Keratinocyte (primary cell): ENCODE measurements at regions not wholly inside any gene's neighbourhood (a gene's known extent, or its start where the extent isn't known, plus 50 kb on each side); places are given as distances from the start of the nearest gene placed in this dataset.

Experiments
- DNase-seq: peaks from one replicate; pipeline ENCODE4 v3.0.0-alpha.2; 2011; ENCODE audit warnings: low read depth, missing footprints, low spot score
- FAIRE-seq: peaks from 2 replicates; lab custom pipeline; 2011; peaks lifted over from hg19 to GRCh38; lab: Jason Lieb, UNC
- H2AFZ ChIP-seq: 2 replicates; pipeline ENCODE4 v1.6.0; 2012; ENCODE audit warnings: low read length, control low read depth, inconsistent platforms; ENCODE audit not compliant: control insufficient read depth
- H3K27ac ChIP-seq: 2 replicates; pipeline ENCODE4 v1.5.1; 2011; ENCODE audit warnings: low read length; ENCODE audit not compliant: control insufficient read depth, insufficient read depth
- H3K27me3 ChIP-seq: 3 replicates; pipeline ENCODE4 v1.6.0; 2011; ENCODE audit warnings: low read length; ENCODE audit not compliant: control insufficient read depth, insufficient read depth; ENCODE audit errors: extremely low read depth
- H3K36me3 ChIP-seq, 2 experiments: 2 replicates in 1 of 2; 3 replicates in 1 of 2; pipeline ENCODE4 v1.5.1; 2011; ENCODE audit warnings: low read length in 2 of 2, mild to moderate bottlenecking in 1 of 2; ENCODE audit not compliant: control insufficient read depth in 2 of 2, insufficient read depth in 2 of 2; ENCODE audit errors: extremely low read depth in 1 of 2
- H3K4me1 ChIP-seq: 3 replicates; pipeline ENCODE4 v1.5.1; 2011; ENCODE audit warnings: low read length; ENCODE audit not compliant: control insufficient read depth, insufficient read depth; ENCODE audit errors: extremely low read depth
- H3K4me2 ChIP-seq: 3 replicates; pipeline ENCODE4 v1.6.0; 2011; ENCODE audit warnings: low read depth, low read length; ENCODE audit not compliant: control insufficient read depth, insufficient read depth; ENCODE audit errors: extremely low read depth
- H3K4me3 ChIP-seq, 3 experiments: fragments of 200-600 bp in 1 of 3; sonication (generic) in 1 of 3; 2 replicates in 2 of 3; 3 replicates in 1 of 3; pipeline ENCODE4 v1.5.1; 2011 to 2016; ENCODE audit warnings: low read length in 3 of 3, mild to moderate bottlenecking in 3 of 3, control low read depth in 2 of 3, inconsistent platforms in 1 of 3, low read depth in 1 of 3, mixed read lengths in 1 of 3, mixed run types in 1 of 3, moderate library complexity in 1 of 3; ENCODE audit not compliant: control insufficient read depth in 2 of 3, insufficient read depth in 2 of 3; ENCODE audit errors: extremely low read depth in 1 of 3
- H3K79me2 ChIP-seq: 2 replicates; pipeline ENCODE4 v1.6.0; 2012; ENCODE audit warnings: low read length; ENCODE audit not compliant: control insufficient read depth, insufficient read depth
- H3K9ac ChIP-seq: 3 replicates; pipeline ENCODE4 v1.6.0; 2011; ENCODE audit warnings: low read length; ENCODE audit not compliant: control insufficient read depth, insufficient read depth; ENCODE audit errors: extremely low read depth
- H3K9me1 ChIP-seq: 3 replicates; pipeline ENCODE4 v1.6.0; 2011; ENCODE audit warnings: low read length; ENCODE audit not compliant: control insufficient read depth, insufficient read depth; ENCODE audit errors: extremely low read depth
- H3K9me3 ChIP-seq: 2 replicates; pipeline ENCODE4 v1.5.1; 2012; ENCODE audit warnings: low read depth, low read length; ENCODE audit not compliant: control insufficient read depth
- H4K20me1 ChIP-seq: 3 replicates; pipeline ENCODE4 v1.6.0; 2011; ENCODE audit warnings: low read length; ENCODE audit not compliant: control insufficient read depth, insufficient read depth; ENCODE audit errors: extremely low read depth
- CTCF ChIP-seq, 3 experiments: IDR thresholded peaks in 1 of 3; conservative IDR thresholded peaks in 1 of 3; optimal IDR thresholded peaks in 1 of 3; 2 replicates in 2 of 3; 3 replicates in 1 of 3; pipeline versions ENCODE3 to v1.5.1; 2011; ENCODE audit warnings: low read length in 3 of 3, mild to moderate bottlenecking in 3 of 3, moderate library complexity in 2 of 3, control low read depth in 1 of 3, inconsistent platforms in 1 of 3; ENCODE audit not compliant: insufficient read depth in 2 of 3; ENCODE audit errors: extremely low read depth in 1 of 3
- EZH2 ChIP-seq: IDR thresholded peaks from one replicate; pipeline ENCODE4 v1.6.1; 2012; ENCODE audit warnings: inconsistent platforms, mild to moderate bottlenecking, low read length, moderate library complexity
- dilution Hi-C: fragments of 300-500 bp; cut with MboI; formaldehyde crosslinking; loops from one replicate; pipeline ENCODE4 v1.7.0; 2020; ENCODE audit warnings: low sequenced_read_pairs; ENCODE audit not compliant: extremely low pct_ligation_motif_present

- Histone ChIP-seq H3K9me1 (no peaks in the 10 kb centered on the region), H3K27ac (no peak overlapping the region), H3K27me3 (peaks cover 30% of the 10 kb centered on the region), H3K9me3 (no peaks in the 10 kb centered on the region), H4K20me1 (no peaks in the 10 kb centered on the region), H3K4me2 (no peak overlapping the region), H3K4me3 (no peak overlapping the region), H3K36me3 (no peaks in the 10 kb centered on the region), H2AFZ (no peak overlapping the region), H3K79me2 (no peaks in the 10 kb centered on the region), H3K4me1 (no peaks in the 10 kb centered on the region), H3K9ac (no peak overlapping the region)
- dilution Hi-C loops: no loop called here
- no peak for DNase-seq
- TF ChIP-seq CTCF (optimal IDR thresholded peaks at IDR 0.05 in 1 of 3, IDR thresholded peaks at IDR 0.05 in 1 of 3, conservative IDR thresholded peaks at IDR 0.05 in 1 of 3; ENCODE audit: extremely low read depth in 1 of 3, insufficient read depth in 2 of 3, low read length in 3 of 3) (no peak), EZH2 (no peak)
- FAIRE-seq: no peak
Measured at GRCh38 chr1:201673915-201674314, 135.0 kb downstream of the NAV1 start.

- TF ChIP-seq EZH2: no peak
- TF ChIP-seq CTCF (optimal IDR thresholded peaks at IDR 0.05 in 1 of 3, IDR thresholded peaks at IDR 0.05 in 1 of 3, conservative IDR thresholded peaks at IDR 0.05 in 1 of 3; ENCODE audit: extremely low read depth in 1 of 3, insufficient read depth in 2 of 3, low read length in 3 of 3): no peak
Measured at GRCh38 chr1:201675143-201675542, 136.2 kb downstream of the NAV1 start.

More at GRCh38 chr1:201675143-201675542, 136.2 kb downstream of the NAV1 start:
- no peak for FAIRE-seq
- Histone ChIP-seq H3K36me3 (no peaks in the 10 kb centered on the region), H3K4me3 (no peak overlapping the region), H3K9ac (no peak overlapping the region), H4K20me1 (no peaks in the 10 kb centered on the region), H3K27ac (no peak overlapping the region), H3K9me1 (no peaks in the 10 kb centered on the region), H3K4me2 (no peak overlapping the region), H3K9me3 (no peaks in the 10 kb centered on the region), H3K27me3 (peaks cover 27% of the 10 kb centered on the region), H2AFZ (no peak overlapping the region), H3K79me2 (no peaks in the 10 kb centered on the region), H3K4me1 (no peaks in the 10 kb centered on the region)
- dilution Hi-C loops: loop anchor here (25.0 kb wide), 1 partner anchor 113 kb away; no protein-coding TSS in a partner anchor
- DNase-seq: no peak
